Loucy (cell line): ENCODE measurements at regions not wholly inside any gene's neighbourhood (a gene's known extent, or its start where the extent isn't known, plus 50 kb on each side); places are given as distances from the start of the nearest gene placed in this dataset.

Experiments used
- H2AFZ ChIP-seq: fragments of 200-600 bp; sonication (generic); 2 replicates; pipeline ENCODE4 v1.6.0; 2016; ENCODE audit warnings: antibody characterized with exemption, mild to moderate bottlenecking, low read length, moderate library complexity
- H3F3A ChIP-seq: fragments of 200-600 bp; 2 replicates; pipeline ENCODE4 v1.6.0; 2016; ENCODE audit warnings: antibody characterized with exemption, low read depth, mild to moderate bottlenecking
- H3K27me3 ChIP-seq: fragments of 200-600 bp; sonication (generic); 2 replicates; pipeline ENCODE4 v1.6.1; 2014; ENCODE audit warnings: low read length, mild to moderate bottlenecking; ENCODE audit not compliant: insufficient read depth, poor library complexity, severe bottlenecking
- H3K36me3 ChIP-seq: fragments of 200-600 bp; sonication (generic); 2 replicates; pipeline ENCODE4 v1.6.1; 2016; ENCODE audit warnings: low read length; ENCODE audit not compliant: insufficient read depth
- H3K4me1 ChIP-seq: fragments of 200-600 bp; sonication (generic); 2 replicates; pipeline ENCODE4 v1.5.1; 2014; ENCODE audit warnings: low read length, mild to moderate bottlenecking; ENCODE audit not compliant: insufficient read depth, poor library complexity, severe bottlenecking
- H3K4me2 ChIP-seq: fragments of 200-600 bp; sonication (generic); 2 replicates; pipeline ENCODE4 v1.6.0; 2014; ENCODE audit warnings: antibody characterized with exemption, low read length, low read depth, mild to moderate bottlenecking; ENCODE audit not compliant: poor library complexity, severe bottlenecking
- H3K4me3 ChIP-seq: fragments of 200-600 bp; sonication (generic); 2 replicates; pipeline ENCODE4 v1.5.1; 2014; ENCODE audit warnings: low read length, mild to moderate bottlenecking, mixed read lengths; ENCODE audit not compliant: poor library complexity, severe bottlenecking
- H3K79me2 ChIP-seq: fragments of 200-600 bp; sonication (generic); 2 replicates; pipeline ENCODE4 v1.6.1; 2014; ENCODE audit warnings: low read length; ENCODE audit not compliant: insufficient read depth
- H3K9ac ChIP-seq: fragments of 200-600 bp; sonication (generic); 2 replicates; pipeline ENCODE4 v1.6.0; 2014; ENCODE audit warnings: mild to moderate bottlenecking, low read depth, low read length, moderate library complexity; ENCODE audit not compliant: poor library complexity, severe bottlenecking
- H3K9me2 ChIP-seq: fragments of 200-600 bp; sonication (generic); replicated peaks from 2 replicates; pipeline ENCODE4 v1.6.1; 2016; ENCODE audit warnings: low read depth, low read length, mixed read lengths
- H3K9me3 ChIP-seq: fragments of 200-600 bp; sonication (generic); 2 replicates; pipeline ENCODE4 v1.6.1; 2014; ENCODE audit warnings: mild to moderate bottlenecking, antibody characterized with exemption, low read length, low read depth; ENCODE audit not compliant: insufficient read depth
- H4K20me1 ChIP-seq: fragments of 200-600 bp; sonication (generic); 2 replicates; pipeline ENCODE4 v1.6.0; 2014; ENCODE audit warnings: antibody characterized with exemption, low read length, mild to moderate bottlenecking; ENCODE audit not compliant: insufficient read depth, poor library complexity, severe bottlenecking
- CTCF ChIP-seq: fragments of 200-600 bp; sonication (generic); conservative IDR thresholded peaks from 2 replicates; pipeline ENCODE4 v1.5.1; 2014; ENCODE audit warnings: mild to moderate bottlenecking, antibody characterized with exemption, low read length
- EZH2phosphoT487 ChIP-seq: fragments of 200-600 bp; IDR thresholded peaks from 2 replicates; pipeline ENCODE4 v1.6.1; 2018; ENCODE audit warnings: antibody characterized with exemption, mild to moderate bottlenecking, moderate library complexity, borderline replicate concordance

GRCh38 chr4:27701606-27702005 lies 841.0 kb downstream of the STIM2 start:
- no peaks in the 10 kb centered on the region for H3K4me1 ChIP-seq
- TF ChIP-seq EZH2phosphoT487 (no peak), CTCF (no peak)
- H3K36me3 ChIP-seq: no peaks in the 10 kb centered on the region
- no peaks in the 10 kb centered on the region for H3K27me3 ChIP-seq
- H3K79me2 ChIP-seq: no peaks in the 10 kb centered on the region
- H2AFZ ChIP-seq: no peak overlapping the region
- no peaks in the 10 kb centered on the region for H4K20me1 ChIP-seq
- H3F3A ChIP-seq: no peaks in the 10 kb centered on the region
- H3K9me3 ChIP-seq: no peaks in the 10 kb centered on the region
- no peak overlapping the region for H3K4me3 ChIP-seq
- H3K4me2 ChIP-seq: no peak overlapping the region
- no peaks in the 10 kb centered on the region for H3K9me2 ChIP-seq
- H3K9ac ChIP-seq: no peak overlapping the region

DNA sequence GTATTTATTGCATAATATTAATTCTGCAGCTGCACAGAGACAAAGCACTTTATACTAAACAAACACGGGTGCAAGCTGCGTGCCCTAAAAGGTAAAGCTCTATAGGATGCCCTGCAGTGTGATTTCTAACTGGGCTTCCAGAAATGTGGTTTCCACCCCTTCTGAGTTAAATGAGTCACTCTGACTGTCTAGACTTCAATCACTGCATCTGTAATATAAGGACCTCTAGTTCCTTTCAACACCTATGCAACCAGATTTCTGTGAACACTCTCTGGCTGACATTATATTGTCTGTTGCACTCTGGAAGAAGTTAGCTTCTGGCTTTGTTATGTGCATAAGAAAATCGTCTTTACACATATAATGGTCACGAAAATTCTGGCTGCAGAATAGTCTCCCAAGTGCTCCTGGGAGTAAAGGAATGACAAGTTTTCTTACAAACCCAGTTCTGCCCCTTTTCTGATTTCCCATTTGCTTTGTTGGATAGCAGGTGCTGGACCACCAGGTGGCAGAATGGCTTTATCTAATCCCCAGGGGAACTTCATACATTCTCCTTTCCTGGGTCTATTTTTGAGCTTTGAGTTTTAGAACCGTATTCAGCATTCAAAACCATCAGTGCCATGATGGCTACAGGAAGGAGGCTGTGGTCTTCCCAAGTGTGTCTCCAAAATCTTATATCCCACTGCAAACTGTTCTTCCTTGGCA lies 842.2 kb downstream of the STIM2 start:
- H3K4me2 ChIP-seq: no peak overlapping the region
- H3F3A ChIP-seq: no peaks in the 10 kb centered on the region
- no peaks in the 10 kb centered on the region for H3K79me2 ChIP-seq
- no peaks in the 10 kb centered on the region for H3K9me2 ChIP-seq
- no peak overlapping the region for H3K9ac ChIP-seq
- no peaks in the 10 kb centered on the region for H3K4me1 ChIP-seq
- H3K9me3 ChIP-seq: no peaks in the 10 kb centered on the region
- H4K20me1 ChIP-seq: no peaks in the 10 kb centered on the region
- H3K36me3 ChIP-seq: no peaks in the 10 kb centered on the region
- no peak overlapping the region for H2AFZ ChIP-seq
- no peaks in the 10 kb centered on the region for H3K27me3 ChIP-seq
- no peak for TF ChIP-seq EZH2phosphoT487
- TF ChIP-seq CTCF: peak; percentile 46
- no peak overlapping the region for H3K4me3 ChIP-seq

- H2AFZ ChIP-seq: no peak overlapping the region
- no peaks in the 10 kb centered on the region for H3K9me3 ChIP-seq
- H3K4me2 ChIP-seq: no peak overlapping the region
- no peak for TF ChIP-seq CTCF
- TF ChIP-seq EZH2phosphoT487: no peak
- H3K9me2 ChIP-seq: no peaks in the 10 kb centered on the region
- no peaks in the 10 kb centered on the region for H4K20me1 ChIP-seq
- H3K79me2 ChIP-seq: no peaks in the 10 kb centered on the region
- H3K27me3 ChIP-seq: no peaks in the 10 kb centered on the region
- H3K4me1 ChIP-seq: no peaks in the 10 kb centered on the region
- H3K9ac ChIP-seq: no peak overlapping the region
- no peaks in the 10 kb centered on the region for H3K36me3 ChIP-seq
- H3F3A ChIP-seq: no peaks in the 10 kb centered on the region
- no peak overlapping the region for H3K4me3 ChIP-seq
Observed at GRCh38 chr4:27703771-27704170, 843.1 kb downstream of the STIM2 start.
